ENCODE measurements at regions not wholly inside any gene's neighbourhood (a gene's known extent, or its start where the extent isn't known, plus 50 kb on each side); places are given as distances from the start of the nearest gene placed in this dataset.

- H3K36me3 Mint-ChIP-seq (ENCODE audit: insufficient read depth), result peaks cover 3% of the 10 kb centered on the region
- no peak overlapping the region for H3K27ac Mint-ChIP-seq
- H3K27me3 Mint-ChIP-seq, result peaks cover 41% of the 10 kb centered on the region
- H3K9me3 Mint-ChIP-seq (ENCODE audit: low read depth), result peaks cover 14% of the 10 kb centered on the region
- TF ChIP-seq CTCF (IDR thresholded peaks at IDR 0.05; ENCODE audit: unreplicated experiment), result no peak
- DNase-seq (ENCODE audit: low spot score, unreplicated experiment), result no peak
- H3K4me3 Mint-ChIP-seq (ENCODE audit: low read depth), result no peak overlapping the region
- H3K4me1 Mint-ChIP-seq (ENCODE audit: low read depth), result peaks cover 29% of the 10 kb centered on the region
These were observed 65.4 kb upstream of the RFLNA start for GRCh38 chr12:124229520-124229919.

- Mint-ChIP-seq H3K27ac (no peak overlapping the region), H3K9me3 (ENCODE audit: low read depth) (peaks cover 19% of the 10 kb centered on the region), H3K4me3 (ENCODE audit: low read depth) (no peak overlapping the region), H3K4me1 (ENCODE audit: low read depth) (peaks cover 31% of the 10 kb centered on the region), H3K27me3 (peaks cover 37% of the 10 kb centered on the region), H3K36me3 (ENCODE audit: insufficient read depth) (peaks cover 5% of the 10 kb centered on the region)
- TF ChIP-seq CTCF (IDR thresholded peaks at IDR 0.05; ENCODE audit: unreplicated experiment), result no peak
- no peak for DNase-seq (ENCODE audit: low spot score, unreplicated experiment)
These were observed 64.7 kb upstream of the RFLNA start for GRCh38 chr12:124230117-124230757.

GRCh38 chr12:124230789-124231188 is 64.1 kb upstream of the RFLNA start:
- Mint-ChIP-seq H3K9me3 (ENCODE audit: low read depth) (peaks cover 19% of the 10 kb centered on the region), H3K27ac (no peak overlapping the region), H3K4me1 (ENCODE audit: low read depth) (peaks cover 33% of the 10 kb centered on the region), H3K4me3 (ENCODE audit: low read depth) (no peak overlapping the region), H3K36me3 (ENCODE audit: insufficient read depth) (peaks cover 5% of the 10 kb centered on the region), H3K27me3 (peaks cover 33% of the 10 kb centered on the region)
- DNase-seq (ENCODE audit: low spot score, unreplicated experiment), result no peak
- TF ChIP-seq CTCF (IDR thresholded peaks at IDR 0.05; ENCODE audit: unreplicated experiment), result no peak

GRCh38 chr12:124231980-124232653 is 62.8 kb upstream of the RFLNA start:
- H3K27ac Mint-ChIP-seq, result peak overlapping the region; percentile 90
- no peak for TF ChIP-seq CTCF (IDR thresholded peaks at IDR 0.05; ENCODE audit: unreplicated experiment)
- H3K36me3 Mint-ChIP-seq (ENCODE audit: insufficient read depth), result peaks cover 5% of the 10 kb centered on the region
- peak overlapping the region; percentile 26 for H3K4me3 Mint-ChIP-seq (ENCODE audit: low read depth)
- peak; percentile 16 for DNase-seq (ENCODE audit: low spot score, unreplicated experiment)
- peaks cover 24% of the 10 kb centered on the region for H3K27me3 Mint-ChIP-seq
- peaks cover 19% of the 10 kb centered on the region for H3K9me3 Mint-ChIP-seq (ENCODE audit: low read depth)
- peaks cover 33% of the 10 kb centered on the region for H3K4me1 Mint-ChIP-seq (ENCODE audit: low read depth)

GRCh38 chr12:124232654-124232987 is 62.3 kb upstream of the RFLNA start:
- Mint-ChIP-seq H3K36me3 (ENCODE audit: insufficient read depth) (peaks cover 5% of the 10 kb centered on the region), H3K27ac (peak overlapping the region; percentile 90), H3K9me3 (ENCODE audit: low read depth) (peaks cover 19% of the 10 kb centered on the region), H3K4me1 (ENCODE audit: low read depth) (peaks cover 33% of the 10 kb centered on the region), H3K27me3 (peaks cover 20% of the 10 kb centered on the region), H3K4me3 (ENCODE audit: low read depth) (peak overlapping the region; percentile 26)
- DNase-seq (ENCODE audit: low spot score, unreplicated experiment), result no peak
- no peak for TF ChIP-seq CTCF (IDR thresholded peaks at IDR 0.05; ENCODE audit: unreplicated experiment)

Measured in progenitor cell of endocrine pancreas (in vitro differentiated cells).